Cerebellar nuclear complex (tissue), 1 donor: ENCODE measurements at regions not wholly inside any gene's neighbourhood (a gene's known extent, or its start where the extent isn't known, plus 50 kb on each side); places are given as distances from the start of the nearest gene placed in this dataset.
"Not testable (repeated sequence)": the region's sequence is repeated elsewhere in the genome, so short reads cannot be mapped to it uniquely, and the experiment has no call there.

ENCODE experiments used
- DNase-seq, 2 experiments: peaks; one replicate each; lab custom pipeline; 2025; lab: John Stamatoyannopoulos, UW

GRCh38 chr15:60134609-60135008 lies 130.5 kb downstream of the FOXB1 start:
- no peak for DNase-seq

- DNase-seq = no peak
Measured at GRCh38 chr15:60135961-60136360, 131.8 kb downstream of the FOXB1 start.

GRCh38 chr15:60137711-60138396 lies 133.7 kb downstream of the FOXB1 start:
- no peak for DNase-seq

- DNase-seq = no peak
Measured at GRCh38 chr15:60138397-60138968, 134.4 kb downstream of the FOXB1 start.

GRCh38 chr15:60152386-60152785 lies 148.3 kb downstream of the FOXB1 start:
- DNase-seq = no peak

GRCh38 chr15:60154764-60155325 lies 150.7 kb downstream of the FOXB1 start:
- no peak for DNase-seq

DNA sequence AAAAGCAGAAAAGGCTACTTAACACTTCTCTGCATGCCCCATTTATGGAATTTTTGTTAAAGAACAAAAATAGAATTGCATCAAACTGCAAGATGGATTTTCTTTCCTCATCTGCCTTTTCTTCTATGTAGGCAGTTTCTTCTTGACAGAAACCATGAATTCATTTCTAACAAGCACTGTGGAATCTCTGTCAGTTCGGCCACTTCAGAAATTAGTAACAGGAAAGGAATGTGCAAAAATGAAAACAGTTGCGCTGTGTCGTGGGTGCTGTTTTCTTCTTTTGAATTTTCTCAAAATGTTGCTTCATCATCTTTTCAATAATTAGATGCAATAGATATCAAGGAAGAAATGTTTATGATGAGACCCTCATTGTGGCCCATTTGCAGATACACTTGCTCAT lies 151.6 kb downstream of the FOXB1 start:
- DNase-seq = no peak

- DNase-seq = no peak
Measured at GRCh38 chr15:60160909-60161308, 156.8 kb downstream of the FOXB1 start.

GRCh38 chr15:60161704-60162103 lies 157.6 kb downstream of the FOXB1 start:
- DNase-seq = no peak

DNA sequence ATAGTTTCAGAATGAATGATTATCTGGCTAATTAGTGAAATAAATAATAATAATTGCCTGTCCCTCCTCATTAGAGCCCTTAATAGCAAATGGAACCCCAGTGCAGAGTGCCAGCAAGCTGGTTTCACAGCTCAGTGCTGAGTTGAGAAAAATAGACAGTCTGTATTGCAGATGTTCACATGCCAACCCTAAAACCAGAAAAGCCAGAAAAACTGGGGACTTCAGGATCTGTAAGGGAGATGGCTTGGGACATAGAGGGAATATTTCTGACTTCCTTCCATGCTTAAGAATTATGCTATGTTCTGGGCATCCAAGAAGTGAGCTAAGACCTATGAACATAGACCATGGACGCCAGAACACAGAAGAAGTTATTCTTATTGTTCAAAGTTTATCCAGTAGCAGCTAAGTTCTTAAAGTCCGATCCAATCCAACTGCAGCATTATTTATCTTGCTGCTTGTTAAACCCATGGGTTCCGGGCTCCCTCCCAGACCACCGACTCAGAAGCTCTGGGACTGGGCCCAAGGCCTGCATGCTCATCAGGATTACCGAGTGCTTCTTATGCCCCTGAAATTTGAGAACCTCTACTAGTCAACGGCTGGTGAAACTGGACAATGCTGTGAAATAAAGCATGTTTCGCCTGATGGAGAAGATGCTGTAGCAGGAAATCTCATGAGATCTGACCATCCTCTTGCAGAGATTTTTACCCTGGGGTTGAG lies 158.3 kb downstream of the FOXB1 start:
- DNase-seq = no peak

GRCh38 chr15:60162968-60163355 lies 158.9 kb downstream of the FOXB1 start:
- DNase-seq = no peak

GRCh38 chr15:60165111-60165510 lies 161.0 kb downstream of the FOXB1 start:
- peak in 1 of 2 experiments; percentile 2 for DNase-seq

- no peak for DNase-seq
Measured at GRCh38 chr15:60172143-60172542, 168.0 kb downstream of the FOXB1 start.

DNA sequence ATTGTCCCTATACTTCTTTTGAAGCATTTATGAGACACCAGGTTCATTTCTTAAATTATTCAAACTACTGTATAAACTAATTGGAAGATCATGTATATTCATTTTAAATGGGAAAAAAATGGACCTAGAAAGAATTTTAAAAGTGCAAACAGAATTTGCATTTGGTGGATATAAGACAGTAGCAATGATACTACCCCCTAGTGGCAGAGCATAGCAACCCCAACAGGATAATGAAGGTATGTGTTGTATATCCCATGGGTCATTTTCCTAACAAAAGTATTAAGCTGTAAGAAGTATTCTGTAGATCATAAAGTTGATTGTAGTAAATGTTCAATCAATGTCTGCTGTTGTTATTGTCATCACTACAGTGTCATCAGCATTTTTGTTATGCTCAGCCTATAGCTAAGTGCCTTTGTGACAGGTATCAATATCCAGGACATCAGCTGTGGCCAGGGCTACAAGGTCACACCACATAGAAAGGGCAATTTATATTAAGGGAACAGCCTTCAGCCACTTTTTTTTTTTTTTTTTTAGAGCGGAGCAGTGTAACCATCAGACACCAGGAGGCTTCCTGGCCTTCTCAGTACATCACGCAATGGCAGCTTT lies 175.8 kb downstream of the FOXB1 start:
- DNase-seq = no peak

DNA sequence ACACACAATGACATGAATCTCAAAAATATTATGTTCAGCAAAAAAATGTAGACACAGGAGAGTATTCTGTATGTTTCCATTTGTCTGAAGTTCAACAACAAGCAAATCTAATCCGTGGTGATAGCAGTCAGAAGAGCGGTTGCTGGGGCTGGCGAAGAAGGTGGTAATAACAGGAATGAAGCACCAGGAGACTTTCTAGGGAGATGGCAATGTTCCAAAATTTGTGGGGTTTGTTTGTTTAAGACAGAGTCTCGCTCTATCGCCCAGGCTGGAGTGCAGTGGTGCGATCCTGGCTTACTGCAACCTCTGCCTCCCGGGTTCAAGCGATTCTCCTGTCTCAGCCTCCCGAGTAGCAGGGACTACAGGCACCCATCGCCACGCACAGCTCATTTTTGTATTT lies 177.8 kb downstream of the FOXB1 start:
- not testable (repeated sequence) for DNase-seq

GRCh38 chr15:60183366-60183765 lies 179.3 kb downstream of the FOXB1 start:
- DNase-seq = no peak

GRCh38 chr15:60184579-60184978 lies 180.5 kb downstream of the FOXB1 start:
- DNase-seq = no peak

DNA sequence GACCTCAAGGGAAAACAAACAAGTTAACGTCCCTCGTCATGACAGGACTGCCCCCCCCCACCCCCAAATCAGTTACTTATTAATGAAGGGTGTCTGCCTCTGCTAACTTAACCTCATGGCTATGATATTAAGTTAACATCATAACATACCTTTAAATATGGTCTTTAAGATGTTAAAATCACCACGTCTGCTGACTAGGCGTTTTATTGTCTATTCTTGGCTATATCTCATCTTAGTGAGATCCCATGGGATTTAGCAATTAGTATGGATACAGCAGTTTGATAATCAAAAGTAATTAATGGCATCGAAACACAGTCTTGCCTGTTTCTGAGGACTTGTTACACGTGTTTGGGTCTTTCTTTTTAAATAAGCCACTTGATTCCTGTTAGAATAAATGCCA lies 186.9 kb downstream of the FOXB1 start:
- no peak for DNase-seq

GRCh38 chr15:60191821-60192220 lies 187.7 kb downstream of the FOXB1 start:
- no peak for DNase-seq

- DNase-seq = no peak
Measured at GRCh38 chr15:60195611-60196010, 191.5 kb downstream of the FOXB1 start.

GRCh38 chr15:60204131-60204885 lies 193.5 kb downstream of the ANXA2 start:
- DNase-seq = no peak

DNA sequence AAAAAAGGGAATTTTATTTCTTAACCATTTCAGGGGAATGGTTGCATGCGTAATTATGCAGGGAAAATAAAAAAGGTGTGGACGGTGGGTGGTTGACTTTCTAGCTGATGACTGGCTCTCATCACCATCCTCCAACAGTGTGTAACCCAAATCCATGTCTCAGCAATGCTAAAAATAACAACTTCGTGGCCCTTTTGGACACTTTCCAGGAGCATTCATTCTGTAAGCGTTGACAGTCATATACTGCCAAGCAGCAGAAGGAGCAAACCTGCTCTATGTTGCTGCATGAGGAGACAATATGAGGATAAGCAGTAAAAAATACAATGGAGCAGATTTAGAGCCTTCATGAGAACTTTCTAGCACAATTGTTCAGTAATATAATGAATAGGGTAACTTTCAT lies 189.1 kb downstream of the ANXA2 start:
- DNase-seq = peak; percentile 9 to 75
